ENCODE measurements at regions not wholly inside any gene's neighbourhood (a gene's known extent, or its start where the extent isn't known, plus 50 kb on each side); places are given as distances from the start of the nearest gene placed in this dataset.

GRCh38 chr12:61860451-61860850 is 399.8 kb upstream of the USP15 start:
- no peak for DNase-seq

DNA sequence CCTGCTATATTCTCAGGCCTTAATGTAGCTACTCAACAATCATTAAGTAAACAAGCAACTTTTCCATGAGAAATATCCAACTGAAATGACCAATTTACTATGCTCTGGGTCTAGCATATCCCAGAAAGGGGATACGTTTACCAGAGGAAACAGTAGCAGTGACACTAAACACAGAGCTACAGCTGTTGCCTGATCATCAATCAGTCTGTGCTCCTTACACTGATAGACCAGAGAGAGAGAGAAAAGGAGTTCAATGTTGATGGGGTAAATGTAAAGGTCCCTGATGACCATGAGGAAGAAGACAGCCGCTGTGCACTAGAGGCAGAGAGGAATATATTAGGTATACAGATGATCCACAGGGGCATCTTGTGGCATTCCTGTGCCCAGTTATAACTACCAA is 397.2 kb upstream of the USP15 start:
- DNase-seq: no peak

DNA sequence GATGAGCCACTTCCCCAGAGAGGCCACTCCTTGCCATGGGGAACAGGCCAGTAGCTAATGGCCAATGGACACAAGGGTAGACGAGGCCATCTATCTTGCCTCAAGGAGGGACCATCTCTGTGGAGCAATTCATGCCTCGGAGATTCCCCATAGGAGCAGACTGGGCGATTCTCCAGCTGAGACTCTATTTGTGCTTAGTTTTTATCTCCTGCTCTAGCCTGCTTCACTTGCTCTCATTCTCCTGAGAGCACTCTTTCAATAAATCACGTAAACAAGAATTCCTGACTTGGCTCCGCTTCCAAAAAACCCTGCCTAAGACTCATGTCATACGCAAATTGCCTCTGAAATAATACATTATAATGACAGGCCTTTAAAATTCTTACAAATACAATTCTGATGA is 396.4 kb upstream of the USP15 start:
- no peak for DNase-seq

- no peak for DNase-seq
These were observed 390.4 kb upstream of the USP15 start for GRCh38 chr12:61869796-61870195.

- no peak for DNase-seq
These were observed 389.3 kb upstream of the USP15 start for GRCh38 chr12:61870658-61871484.

- DNase-seq: no peak
These were observed 388.8 kb upstream of the USP15 start for GRCh38 chr12:61871485-61871810.

GRCh38 chr12:61879229-61879628 is 381.0 kb upstream of the USP15 start:
- DNase-seq: no peak

- DNase-seq: no peak
These were observed 380.0 kb upstream of the USP15 start for GRCh38 chr12:61880186-61880585.

DNA sequence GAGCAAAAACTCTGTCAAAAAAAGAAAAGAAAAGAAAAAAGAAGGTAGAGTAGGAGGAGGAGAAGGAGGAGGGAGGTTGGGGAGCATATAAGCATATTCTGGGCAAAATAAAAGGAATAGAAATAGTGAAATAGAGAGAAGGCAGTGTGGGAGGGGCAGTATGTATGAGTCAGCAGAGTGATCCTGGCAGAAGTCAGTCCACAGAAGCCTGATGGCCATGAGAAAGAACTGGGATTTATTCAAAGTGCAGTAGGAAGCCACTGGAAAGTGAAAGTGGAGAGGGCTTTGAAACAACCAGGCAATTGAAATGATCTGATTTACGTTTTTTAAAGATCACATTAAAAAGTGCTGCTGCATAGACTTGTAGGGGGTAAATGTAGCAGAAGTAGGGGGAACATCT is 368.6 kb upstream of the USP15 start:
- DNase-seq: no peak

DNA sequence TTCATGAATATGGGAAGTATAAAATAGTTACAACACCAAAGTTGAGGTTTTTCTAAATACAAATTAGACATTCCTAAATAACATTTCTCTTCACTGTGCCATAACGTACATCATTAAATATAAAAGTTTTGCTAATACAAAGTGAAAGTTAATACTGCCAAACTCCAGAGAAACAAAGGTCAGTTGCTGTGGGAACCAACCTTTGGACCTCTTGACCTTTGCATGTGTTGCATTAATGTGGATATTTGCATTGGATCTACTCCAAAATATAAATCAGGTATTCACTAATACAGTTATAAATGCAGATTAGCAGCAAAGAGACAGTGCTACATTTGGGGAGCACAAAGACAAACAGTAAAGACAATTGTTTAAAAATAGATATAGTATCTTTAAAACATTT is 366.0 kb upstream of the USP15 start:
- DNase-seq: no peak

- DNase-seq: peak; percentile 66
These were observed 363.8 kb upstream of the USP15 start for GRCh38 chr12:61896436-61896835.

GRCh38 chr12:61902403-61902802 is 357.8 kb upstream of the USP15 start:
- DNase-seq: no peak

DNA sequence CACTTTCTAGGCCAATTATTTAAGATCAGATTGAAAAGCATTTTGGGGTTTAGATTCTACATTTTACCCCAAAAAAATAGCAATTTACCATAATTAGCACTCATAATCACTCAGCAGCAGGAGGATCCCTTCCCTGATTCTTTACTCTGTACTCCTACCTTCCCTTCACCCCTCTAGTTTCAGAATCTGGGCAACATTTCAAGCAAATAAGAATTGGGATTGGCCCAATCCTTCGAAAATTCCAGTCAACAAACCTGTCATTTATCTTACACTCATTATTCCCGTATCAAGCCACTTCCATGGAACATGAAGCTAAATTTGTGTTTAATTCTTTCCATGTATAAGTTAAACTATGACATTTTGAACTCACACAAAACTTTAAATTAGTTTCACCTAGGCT is 349.1 kb upstream of the USP15 start:
- DNase-seq: no peak

- DNase-seq: no peak
These were observed 344.8 kb upstream of the USP15 start for GRCh38 chr12:61915420-61915819.

GRCh38 chr12:61916831-61917230 is 343.4 kb upstream of the USP15 start:
- DNase-seq: no peak

- no peak for DNase-seq
These were observed 340.5 kb upstream of the USP15 start for GRCh38 chr12:61919686-61920085.

DNA sequence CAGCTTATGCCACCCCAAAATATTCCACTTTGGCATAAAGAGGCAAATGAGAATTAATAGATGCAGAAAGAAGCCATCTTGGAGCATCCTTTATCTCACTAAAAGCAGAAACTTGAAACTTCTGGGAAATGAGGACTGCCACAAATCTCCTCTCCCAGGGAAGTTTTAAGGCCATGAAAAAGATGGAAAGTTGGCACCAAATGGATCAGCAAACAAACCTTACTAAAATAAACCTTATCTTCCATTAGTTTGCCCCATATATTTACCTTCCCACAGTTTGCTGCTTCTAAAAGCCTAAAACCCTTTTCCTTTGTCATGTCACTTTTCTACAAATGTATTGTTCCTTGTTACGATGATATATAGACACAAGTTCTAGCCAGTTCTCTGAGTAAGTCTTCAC is 340.0 kb upstream of the USP15 start:
- no peak for DNase-seq

- DNase-seq: no peak
These were observed 337.1 kb upstream of the USP15 start for GRCh38 chr12:61923152-61923551.

GRCh38 chr12:61934564-61934963 is 325.6 kb upstream of the USP15 start:
- DNase-seq: no peak

DNA sequence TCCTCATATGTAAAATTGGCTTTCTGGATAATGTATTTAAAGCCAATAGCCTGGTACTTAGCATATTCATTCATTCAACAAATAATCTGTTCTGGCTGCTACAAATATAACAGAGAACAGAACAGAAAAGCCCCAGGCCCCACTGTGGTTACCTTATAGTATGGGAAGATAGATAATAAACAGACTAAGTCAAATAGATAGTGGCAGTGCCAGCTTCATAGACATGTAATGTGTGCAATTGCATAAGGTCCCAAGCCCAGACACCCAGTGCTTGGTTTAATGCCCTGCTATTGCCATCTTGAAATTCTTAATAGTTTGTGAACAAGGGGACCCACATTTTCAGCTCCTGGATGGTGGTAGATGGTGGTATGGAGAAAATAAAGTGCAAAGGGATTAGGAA is 320.2 kb upstream of the USP15 start:
- DNase-seq: no peak

- no peak for DNase-seq
These were observed 303.7 kb upstream of the USP15 start for GRCh38 chr12:61956545-61956944.

- DNase-seq: no peak
These were observed 285.7 kb upstream of the USP15 start for GRCh38 chr12:61974461-61974860.

DNA sequence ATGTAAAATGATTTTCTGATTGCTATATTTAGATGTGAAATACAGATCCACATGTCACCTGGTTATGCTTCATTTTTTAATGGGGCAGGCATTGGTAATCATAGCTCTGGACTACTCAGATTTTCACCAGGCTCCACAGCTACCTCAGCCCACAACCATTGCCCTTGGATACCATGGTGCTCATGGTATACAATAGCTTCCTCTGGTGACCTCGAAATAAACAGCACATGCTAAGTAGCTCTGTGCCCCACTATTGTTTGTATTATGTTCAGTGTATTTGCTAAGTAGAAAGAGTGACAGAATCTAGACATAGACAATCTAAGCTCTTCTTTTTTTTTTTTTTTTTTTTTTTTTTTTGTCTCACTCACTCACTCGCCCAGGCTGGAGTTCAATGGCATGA is 274.4 kb upstream of the USP15 start:
- no peak for DNase-seq

GRCh38 chr12:61987173-61987572 is 273.0 kb upstream of the USP15 start:
- no peak for DNase-seq

GRCh38 chr12:61991661-61992060 is 268.5 kb upstream of the USP15 start:
- DNase-seq: no peak

Data from NCI-H1105 (cell line).